IMR-90 (cell line): ENCODE measurements at regions not wholly inside any gene's neighbourhood (a gene's known extent, or its start where the extent isn't known, plus 50 kb on each side); places are given as distances from the start of the nearest gene placed in this dataset.

Source experiments
- ATAC-seq: fragments of 200-7000 bp; cut with Tn5 transposase; 2 replicates; pipeline ENCODE4 v1.9.1; 2020; ENCODE audit warnings: low read depth, mild to moderate bottlenecking, moderate library complexity
- BruUV-seq: library from RNA; stranded (reverse); fragments of 400-500 nt; replicated peaks from 2 replicates; lab custom pipeline; 2021; lab: Mats Ljungman, UMichigan
- CTCF ChIA-PET: fragments of 300-600 bp; formaldehyde crosslinking; extraction: SDS; loops from one replicate; lab custom pipeline; 2021; ENCODE audit warnings: antibody characterized with exemption; lab: Yijun Ruan, JAX
- POLR2A ChIA-PET: fragments of 300-600 bp; sonication (Branson Sonifier 250); formaldehyde crosslinking; loops from one replicate; lab custom pipeline; 2022; ENCODE audit warnings: antibody characterized with exemption; ENCODE audit not compliant: unreplicated experiment; lab: Charles Lee
- DNase-seq: peaks from one replicate; pipeline ENCODE4 v3.0.0; 2013
- H2AFZ ChIP-seq: replicated peaks from 2 replicates; pipeline ENCODE3; 2013; ENCODE audit warnings: low read length, mild to moderate bottlenecking; ENCODE audit not compliant: poor library complexity
- H2AK5ac ChIP-seq: 2 replicates; pipeline ENCODE4 v1.6.1; 2013; ENCODE audit warnings: low read depth, low read length, inconsistent platforms
- H2AK9ac ChIP-seq: replicated peaks from 2 replicates; pipeline ENCODE3; 2013; ENCODE audit warnings: mild to moderate bottlenecking, low read depth, low read length, moderate library complexity; ENCODE audit not compliant: poor library complexity
- H2BK120ac ChIP-seq: 2 replicates; pipeline ENCODE4 v1.6.1; 2013; ENCODE audit warnings: low read depth, low read length, inconsistent platforms
- H2BK15ac ChIP-seq: 3 replicates; pipeline ENCODE4 v1.6.1; 2013; ENCODE audit warnings: low read depth, low read length, inconsistent platforms
- H2BK20ac ChIP-seq: 2 replicates; pipeline ENCODE4 v1.6.1; 2013; ENCODE audit warnings: low read depth, mild to moderate bottlenecking, inconsistent platforms, low read length, moderate library complexity
- H2BK5ac ChIP-seq: 2 replicates; pipeline ENCODE4 v1.6.1; 2013; ENCODE audit warnings: mild to moderate bottlenecking, low read depth, low read length, inconsistent platforms; ENCODE audit not compliant: poor library complexity, severe bottlenecking
- H3K14ac ChIP-seq: replicated peaks from 2 replicates; pipeline ENCODE4 v1.6.1; 2013; ENCODE audit warnings: low read depth, low read length, inconsistent platforms
- H3K18ac ChIP-seq: 2 replicates; pipeline ENCODE4 v1.6.1; 2013; ENCODE audit warnings: low read depth, low read length, control low read depth
- H3K23ac ChIP-seq: 2 replicates; pipeline ENCODE4 v1.6.1; 2013; ENCODE audit warnings: low read depth, low read length, inconsistent platforms
- H3K27ac ChIP-seq: 2 replicates; pipeline ENCODE4 v1.5.1; 2013; ENCODE audit warnings: mild to moderate bottlenecking, control low read depth, low read length; ENCODE audit not compliant: insufficient read depth
- H3K27me3 ChIP-seq: 2 replicates; pipeline ENCODE4 v1.6.1; 2013; ENCODE audit warnings: low read length; ENCODE audit not compliant: control insufficient read depth, insufficient read depth
- H3K36me3 ChIP-seq: 2 replicates; pipeline ENCODE4 v1.6.1; 2013; ENCODE audit warnings: low read length, mixed read lengths; ENCODE audit not compliant: control insufficient read depth, insufficient read depth
- H3K4ac ChIP-seq: 2 replicates; pipeline ENCODE4 v1.6.1; 2013; ENCODE audit warnings: low read depth, low read length, inconsistent platforms
- H3K4me1 ChIP-seq: 2 replicates; pipeline ENCODE4 v1.6.1; 2013; ENCODE audit warnings: low read length, mixed read lengths; ENCODE audit not compliant: control insufficient read depth, insufficient read depth
- H3K4me2 ChIP-seq: 2 replicates; pipeline ENCODE4 v1.6.1; 2013; ENCODE audit warnings: low read depth, mild to moderate bottlenecking, control low read depth, low read length, moderate library complexity
- H3K4me3 ChIP-seq: 2 replicates; pipeline ENCODE4 v1.5.1; 2013; ENCODE audit warnings: low read depth, mild to moderate bottlenecking, control low read depth, low read length, moderate library complexity; ENCODE audit not compliant: insufficient read depth
- H3K56ac ChIP-seq: 2 replicates; pipeline ENCODE4 v1.6.1; 2013; ENCODE audit warnings: low read length, inconsistent platforms; ENCODE audit not compliant: insufficient read depth; ENCODE audit errors: extremely low read depth
- H3K79me1 ChIP-seq, 2 experiments: 2 replicates each; pipeline ENCODE4 v1.6.1; 2013; ENCODE audit warnings: low read length in 2 of 2, inconsistent platforms in 1 of 2, low read depth in 1 of 2
- H3K9ac ChIP-seq: 2 replicates; pipeline ENCODE4 v1.6.1; 2013; ENCODE audit warnings: low read depth, low read length, control low read depth
- H3K9me1 ChIP-seq: 2 replicates; pipeline ENCODE4 v1.6.1; 2013; ENCODE audit warnings: low read length, inconsistent platforms; ENCODE audit not compliant: insufficient read depth
- H3K9me3 ChIP-seq: 2 replicates; pipeline ENCODE4 v1.6.1; 2013; ENCODE audit warnings: low read length; ENCODE audit not compliant: control insufficient read depth, insufficient read depth
- H4K20me1 ChIP-seq: 2 replicates; pipeline ENCODE4 v1.6.1; 2013; ENCODE audit warnings: low read length, inconsistent platforms; ENCODE audit not compliant: insufficient read depth
- H4K5ac ChIP-seq: 2 replicates; pipeline ENCODE4 v1.6.1; 2013; ENCODE audit warnings: mild to moderate bottlenecking, low read depth, low read length, control low read depth
- H4K8ac ChIP-seq, 2 experiments: 2 replicates each; pipeline ENCODE4 v1.6.1; 2013; ENCODE audit warnings: low read depth in 2 of 2, low read length in 2 of 2, control low read depth in 1 of 2, inconsistent platforms in 1 of 2
- H4K91ac ChIP-seq: 2 replicates; pipeline ENCODE4 v1.6.1; 2013; ENCODE audit warnings: low read depth, low read length, inconsistent platforms; ENCODE audit not compliant: insufficient read depth
- BHLHE40 ChIP-seq: fragments of 150-350 bp; IDR thresholded peaks from 2 replicates; pipeline ENCODE4 v1.6.1; 2016; ENCODE audit warnings: mild to moderate bottlenecking, low read depth, low read length
- CHD1 ChIP-seq: IDR thresholded peaks from 2 replicates; pipeline ENCODE4 v1.6.1; 2012; ENCODE audit warnings: low read depth, low read length, improper control_type of control experiment
- CTCF ChIP-seq: conservative IDR thresholded peaks from 2 replicates; pipeline ENCODE4 v1.5.1; 2012; ENCODE audit warnings: mild to moderate bottlenecking, low read depth, low read length, improper control_type of control experiment
- ELK1 ChIP-seq: fragments of 150-350 bp; IDR thresholded peaks from 2 replicates; pipeline ENCODE4 v1.6.1; 2016; ENCODE audit warnings: low read depth, mild to moderate bottlenecking, low read length, moderate library complexity, borderline replicate concordance
- FOS ChIP-seq: fragments of 150-350 bp; IDR thresholded peaks from 2 replicates; pipeline ENCODE4 v1.6.1; 2016; ENCODE audit warnings: low read depth, low read length
- MAZ ChIP-seq: IDR thresholded peaks from 2 replicates; pipeline ENCODE4 v1.6.1; 2012; ENCODE audit warnings: low read depth, mild to moderate bottlenecking, low read length, improper control_type of control experiment, moderate library complexity, borderline replicate concordance
- MXI1 ChIP-seq: IDR thresholded peaks from 2 replicates; pipeline ENCODE4 v1.6.1; 2012; ENCODE audit warnings: low read depth, mild to moderate bottlenecking, low read length, moderate library complexity, borderline replicate concordance
- POLR2A ChIP-seq: IDR thresholded peaks from 2 replicates; pipeline ENCODE4 v1.6.1; 2012; ENCODE audit warnings: mild to moderate bottlenecking, low read depth, low read length
- RAD21 ChIP-seq: IDR thresholded peaks from 2 replicates; pipeline ENCODE4 v1.6.1; 2012; ENCODE audit warnings: low read length, improper control_type of control experiment
- RCOR1 ChIP-seq: IDR thresholded peaks from 2 replicates; pipeline ENCODE4 v1.6.1; 2012; ENCODE audit warnings: mild to moderate bottlenecking, low read length, improper control_type of control experiment; ENCODE audit not compliant: insufficient replicate concordance
- RFX5 ChIP-seq: IDR thresholded peaks from 2 replicates; pipeline ENCODE4 v1.8.0; 2012; ENCODE audit warnings: low read depth, mild to moderate bottlenecking, low read length, moderate library complexity
- SMC3 ChIP-seq: fragments of 150-350 bp; IDR thresholded peaks from 2 replicates; pipeline ENCODE4 v1.6.1; 2016; ENCODE audit warnings: low read depth, mild to moderate bottlenecking, antibody characterized with exemption, low read length, moderate library complexity
- USF2 ChIP-seq: fragments of 150-350 bp; IDR thresholded peaks from 2 replicates; pipeline ENCODE4 v1.6.1; 2017; ENCODE audit warnings: mild to moderate bottlenecking, antibody characterized with exemption, low read length, low read depth
- dilution Hi-C: fragments of 300-500 bp; cut with HindIII; formaldehyde crosslinking; loops from one replicate; pipeline ENCODE4 v1.14.3; 2018; ENCODE audit warnings: low sequenced_read_pairs; ENCODE audit not compliant: unreplicated experiment
- in situ Hi-C: fragments of 300-500 bp; cut with MboI; formaldehyde crosslinking; loops from 3 replicates; pipeline ENCODE4 v1.14.3; 2019; ENCODE audit warnings: low sequenced_read_pairs, inconsistent platforms, mixed read lengths
- intact Hi-C: fragments of 100-400 bp; cut with micrococcal nuclease; formaldehyde crosslinking; loops from 2 replicates; pipeline ENCODE4 v1.10.0; 2022

GRCh38 chr5:24767086-24767485 lies 122.3 kb upstream of the CDH10 start:
- intact Hi-C loops = no loop called here
- Histone ChIP-seq H3K27me3 (no peaks in the 10 kb centered on the region), H2BK120ac (no peak overlapping the region), H4K5ac (no peak overlapping the region), H3K4me2 (no peak overlapping the region), H3K9me3 (peaks cover 18% of the 10 kb centered on the region), H3K36me3 (no peaks in the 10 kb centered on the region), H3K79me1 (no peaks in the 10 kb centered on the region), H3K14ac (no peak overlapping the region), H2AFZ (no peak overlapping the region), H2BK5ac (no peak overlapping the region), H4K91ac (no peak overlapping the region), H3K4me3 (no peak overlapping the region), H3K4ac (no peak overlapping the region), H3K23ac (no peak overlapping the region), H4K20me1 (no peaks in the 10 kb centered on the region), H2AK5ac (no peak overlapping the region), H4K8ac (no peak overlapping the region), H2BK20ac (no peak overlapping the region), H3K9ac (no peak overlapping the region), H3K27ac (no peak overlapping the region), H2AK9ac (no peak overlapping the region), H3K18ac (no peak overlapping the region), H3K4me1 (no peaks in the 10 kb centered on the region), H2BK15ac (no peak overlapping the region), H3K56ac (no peak overlapping the region), H3K9me1 (no peaks in the 10 kb centered on the region)
- dilution Hi-C loops = no loop called here
- DNase-seq = no peak
- ChIA-PET CTCF (interaction anchor here (1.1 kb wide), 1 partner anchor 8 kb away, joined by 4 read pairs; no protein-coding TSS in a partner anchor), POLR2A (no interaction called here)
- no peak for ATAC-seq
- no TSS peak for BruUV-seq
- no peak for TF ChIP-seq FOS
- no peak for TF ChIP-seq RFX5
- TF ChIP-seq RAD21 = no peak
- no peak for TF ChIP-seq SMC3
- TF ChIP-seq BHLHE40 = no peak
- no peak for TF ChIP-seq CTCF
- TF ChIP-seq MXI1 = no peak
- TF ChIP-seq RCOR1 = no peak
- TF ChIP-seq CHD1 = no peak
- TF ChIP-seq POLR2A = no peak
- TF ChIP-seq MAZ = no peak
- no peak for TF ChIP-seq ELK1
- no peak for TF ChIP-seq USF2
- in situ Hi-C loops = no loop called here
